CD4-positive, alpha-beta T cell treated with Interleukin-4 for 1 hour (primary cell): ENCODE measurements at regions not wholly inside any gene's neighbourhood (a gene's known extent, or its start where the extent isn't known, plus 50 kb on each side); places are given as distances from the start of the nearest gene placed in this dataset.
"Not testable (repeated sequence)": the region's sequence is repeated elsewhere in the genome, so short reads cannot be mapped to it uniquely, and the experiment has no call there.

ENCODE experiments used
- DNase-seq, 2 donors: peaks; one replicate each; pipeline ENCODE4 v3.0.0-alpha.2; 2020 to 2022

DNA sequence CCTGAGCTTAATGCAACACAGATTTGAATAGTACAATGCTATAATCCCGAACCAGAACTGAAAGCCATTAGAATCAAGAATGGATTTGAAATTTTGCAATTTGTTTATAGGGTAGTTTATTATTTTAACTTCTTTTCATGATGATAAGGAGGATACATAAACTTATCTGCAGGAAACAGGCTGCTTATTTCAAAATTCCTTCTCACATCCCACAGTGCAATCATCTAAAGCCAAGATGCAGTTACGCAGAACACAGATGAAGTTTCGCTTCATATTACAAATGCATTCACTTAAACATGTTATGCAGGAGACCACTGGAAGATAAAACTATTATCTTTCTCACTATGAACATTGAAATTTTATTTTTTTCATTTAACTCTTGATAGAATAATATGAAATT lies 1019.6 kb downstream of the PLA2G4A start:
- no peak for DNase-seq

DNA sequence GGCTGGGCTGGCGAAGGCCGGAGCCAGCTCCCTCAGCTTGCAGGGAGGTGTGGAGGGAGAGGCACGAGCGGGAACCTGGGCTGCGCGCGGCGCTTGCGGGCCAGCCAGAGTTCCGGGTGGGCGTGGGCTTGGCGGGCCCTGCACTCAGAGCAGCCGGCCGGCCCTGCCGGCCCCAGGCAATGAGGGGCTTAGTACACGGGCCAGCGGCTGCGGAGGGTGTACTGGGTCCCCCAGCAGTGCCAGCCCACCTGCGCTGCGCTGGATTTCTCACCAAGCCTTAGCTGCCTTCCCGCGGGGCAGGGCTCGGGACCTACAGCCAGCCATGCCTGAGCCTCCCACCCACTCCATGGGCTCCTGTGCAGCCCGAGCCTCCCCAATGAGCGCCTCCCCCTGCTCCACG lies 1021.4 kb downstream of the PLA2G4A start:
- not testable (repeated sequence) for DNase-seq

DNA sequence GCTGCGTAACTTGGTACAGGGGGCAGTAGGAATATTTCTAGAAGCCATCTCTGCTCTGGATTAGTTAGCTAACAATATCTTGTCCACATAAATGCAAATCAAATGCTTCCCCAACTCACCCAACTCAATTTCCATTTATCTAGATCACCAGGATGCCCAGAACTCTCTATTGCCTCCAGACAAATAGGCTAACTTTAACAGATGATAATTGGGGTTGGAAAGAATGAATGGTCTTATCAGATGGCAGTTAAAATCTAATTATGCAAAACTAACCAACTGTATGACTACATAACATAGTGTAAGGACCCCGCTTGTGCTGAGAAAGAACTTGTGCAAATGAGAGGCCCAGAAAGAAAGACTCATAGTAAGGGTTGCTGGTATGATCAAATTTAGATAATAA lies 1024.8 kb downstream of the PLA2G4A start:
- DNase-seq = no peak

DNA sequence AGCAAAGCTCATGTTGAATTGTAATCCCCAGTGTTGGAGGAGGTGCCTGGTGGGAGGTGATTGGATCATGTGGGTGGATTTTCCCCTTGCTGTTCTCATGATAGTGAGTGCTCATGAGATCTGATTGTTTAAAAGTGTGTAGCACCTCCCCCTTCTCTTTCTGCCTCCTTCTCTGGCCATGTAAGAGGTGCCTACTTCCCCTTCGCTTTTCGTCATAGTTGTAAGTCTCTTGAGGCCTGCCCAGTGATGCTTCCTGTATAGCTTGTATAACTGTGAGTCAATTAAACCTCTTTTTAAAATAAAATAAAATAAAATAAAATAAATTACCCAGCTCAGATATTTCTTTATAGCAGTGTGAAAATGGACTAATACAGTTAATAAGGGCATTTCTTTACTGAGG lies 1025.7 kb downstream of the PLA2G4A start:
- no peak for DNase-seq

DNA sequence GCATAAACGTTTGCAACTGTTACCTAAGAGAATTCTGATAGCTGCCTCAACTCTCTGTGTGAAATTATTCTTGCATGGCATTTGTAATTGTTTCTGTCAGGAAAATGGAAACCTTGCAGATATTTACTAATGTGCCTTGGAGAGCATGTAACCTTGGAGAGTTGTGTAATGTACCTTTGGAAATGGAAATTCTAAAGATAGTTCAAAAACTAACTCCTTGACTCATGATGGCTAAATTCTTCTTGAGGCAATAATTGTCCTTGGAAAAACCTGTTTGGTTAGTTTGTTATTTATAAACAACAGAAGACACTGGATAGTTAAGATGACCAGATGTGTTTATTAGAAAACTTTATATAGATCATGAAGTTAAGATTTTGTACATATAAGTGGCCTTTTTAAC lies 1033.8 kb downstream of the PLA2G4A start:
- DNase-seq = no peak

DNA sequence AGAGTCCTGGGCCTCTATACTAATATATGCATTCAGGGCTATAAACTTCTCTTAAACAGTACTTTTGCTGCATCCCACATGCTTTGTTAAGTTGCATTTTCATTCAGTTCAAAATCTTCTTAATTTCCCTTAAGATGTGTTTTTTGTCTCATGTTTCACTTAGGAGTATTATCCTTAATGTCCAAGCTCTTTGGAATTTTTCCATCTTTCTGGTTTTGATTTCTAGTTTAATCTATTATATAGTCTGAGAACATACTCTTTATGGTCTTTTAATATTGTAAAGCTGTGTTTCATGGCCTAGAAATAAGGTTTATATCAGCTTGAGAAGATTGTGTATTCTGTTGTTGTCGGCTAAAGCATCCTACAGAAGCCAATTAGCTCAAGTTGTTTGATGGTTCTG lies 1041.8 kb downstream of the PLA2G4A start:
- no peak for DNase-seq

DNA sequence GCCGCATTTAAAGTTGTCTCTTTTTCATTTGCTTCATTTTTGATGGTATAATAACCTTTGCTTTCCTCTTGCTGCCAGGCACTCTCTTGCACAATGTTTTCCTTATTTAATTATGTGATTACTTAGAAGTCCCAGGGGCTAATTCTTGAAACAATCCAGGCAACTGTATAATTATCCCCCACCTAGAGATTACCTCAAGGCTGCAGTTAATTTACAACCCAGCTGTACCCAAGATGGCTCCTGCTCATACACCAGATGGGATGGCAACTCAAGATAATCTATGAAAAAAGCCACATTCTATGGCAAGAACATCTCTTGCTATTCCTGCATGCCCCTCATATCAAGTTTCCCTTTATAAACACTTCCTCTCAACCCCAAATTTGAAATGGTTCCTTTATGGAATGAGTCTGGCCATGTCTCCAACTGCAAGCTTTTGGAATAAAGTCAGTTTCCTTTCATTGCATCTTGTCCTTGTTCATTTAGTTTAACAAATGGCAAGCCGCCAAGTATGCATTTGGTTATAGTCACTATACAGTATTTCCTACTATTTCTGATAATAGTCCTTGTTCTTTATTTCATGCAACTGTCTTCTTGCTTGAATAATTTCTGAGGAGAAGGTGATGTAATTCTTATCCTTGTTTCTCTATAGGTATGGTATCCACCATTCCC lies 1042.6 kb downstream of the PLA2G4A start:
- no peak for DNase-seq

DNA sequence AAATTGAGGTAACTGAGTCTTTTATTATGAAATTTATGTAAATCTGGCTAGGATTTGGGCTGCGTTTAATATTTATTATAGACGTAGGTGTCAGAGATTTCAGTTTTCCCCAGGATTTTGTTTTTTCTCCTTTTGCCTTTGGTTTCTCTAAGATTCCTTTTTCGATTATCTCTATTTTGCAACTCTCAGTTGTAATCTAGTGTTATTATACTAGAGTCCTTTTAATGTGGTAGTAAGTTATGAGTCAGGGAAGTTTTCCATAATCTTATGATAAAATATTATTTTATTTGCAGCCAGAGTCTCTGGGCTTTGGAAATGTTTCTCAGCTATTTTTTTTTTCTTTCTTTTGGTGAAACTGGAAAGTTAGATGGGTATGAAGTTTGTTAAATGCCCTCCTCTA lies 1043.8 kb downstream of the PLA2G4A start:
- DNase-seq = no peak

DNA sequence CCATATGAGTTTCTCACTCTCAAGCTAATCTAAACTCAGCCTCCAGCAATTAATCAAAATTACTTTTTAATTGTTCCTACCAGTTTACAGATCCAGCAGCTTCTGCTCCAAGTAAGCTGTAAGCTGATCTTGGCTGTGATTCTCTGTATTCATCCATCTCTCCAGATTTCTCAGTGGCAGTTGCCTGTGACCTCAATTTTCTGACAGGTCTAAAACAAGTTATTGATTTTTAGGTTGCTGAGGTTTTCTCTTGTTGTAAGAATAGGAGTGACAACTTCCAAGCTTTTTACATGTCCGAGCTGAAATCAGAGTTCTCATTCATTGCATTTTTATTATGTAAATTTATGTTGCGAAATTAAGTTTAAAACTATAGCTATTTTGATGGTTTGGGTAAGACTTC lies 1044.4 kb downstream of the PLA2G4A start:
- DNase-seq = no peak

DNA sequence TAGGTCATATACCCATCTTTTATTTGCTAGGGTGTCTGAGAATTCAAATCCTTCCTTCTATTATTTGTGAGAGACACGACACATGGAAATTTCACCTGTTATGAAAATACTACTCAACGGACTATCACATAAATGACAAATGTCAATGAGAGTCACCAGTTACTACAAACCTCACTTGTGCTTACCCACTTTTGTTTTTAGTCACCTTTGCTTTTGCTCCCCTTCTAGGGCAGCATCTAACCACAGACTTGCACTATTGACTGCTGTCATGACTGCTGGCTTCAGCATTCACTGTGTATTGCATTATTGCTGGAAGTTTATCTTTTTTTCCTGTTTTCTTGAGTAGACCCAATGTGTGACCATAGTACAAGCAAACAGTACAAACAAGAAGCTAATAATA lies 1048.0 kb downstream of the PLA2G4A start:
- DNase-seq = no peak

DNA sequence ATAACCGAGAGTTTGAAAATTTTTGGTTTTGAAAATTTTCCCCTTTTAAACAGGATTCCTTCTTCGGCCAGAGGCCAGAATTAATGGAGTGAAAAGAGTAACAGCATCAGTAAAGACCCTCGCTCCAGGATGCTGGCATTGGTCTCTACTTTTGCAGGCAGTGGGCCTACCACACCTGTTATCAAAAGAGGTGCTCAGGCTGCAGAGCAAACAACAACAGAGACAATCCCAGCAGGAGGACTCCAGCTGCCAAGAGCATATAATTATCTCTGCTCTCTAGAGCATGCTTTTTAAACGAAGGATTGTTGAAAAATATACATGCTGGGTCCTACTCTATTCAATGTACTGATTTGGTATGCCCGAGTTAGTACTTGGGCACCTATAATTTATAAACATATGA lies 1048.5 kb downstream of the PLA2G4A start:
- no peak for DNase-seq

DNA sequence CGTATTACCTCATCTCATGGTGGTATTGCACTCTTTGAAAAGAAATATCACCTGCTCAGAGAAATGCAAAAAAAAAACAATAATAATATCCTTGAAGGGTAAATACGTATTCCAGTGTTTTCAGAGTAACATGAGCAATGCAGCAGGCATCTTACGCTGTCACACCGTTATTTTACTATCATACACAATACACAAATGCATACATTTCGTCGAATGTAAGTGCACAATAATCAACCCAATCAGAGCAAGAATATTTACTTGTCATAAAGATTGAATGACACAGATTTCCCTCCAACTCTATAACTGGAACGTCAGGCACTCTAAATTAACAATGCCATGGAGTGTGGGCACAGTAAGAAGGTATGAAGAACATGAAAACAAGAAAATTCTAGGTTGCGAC lies 1050.1 kb downstream of the PLA2G4A start:
- no peak for DNase-seq

DNA sequence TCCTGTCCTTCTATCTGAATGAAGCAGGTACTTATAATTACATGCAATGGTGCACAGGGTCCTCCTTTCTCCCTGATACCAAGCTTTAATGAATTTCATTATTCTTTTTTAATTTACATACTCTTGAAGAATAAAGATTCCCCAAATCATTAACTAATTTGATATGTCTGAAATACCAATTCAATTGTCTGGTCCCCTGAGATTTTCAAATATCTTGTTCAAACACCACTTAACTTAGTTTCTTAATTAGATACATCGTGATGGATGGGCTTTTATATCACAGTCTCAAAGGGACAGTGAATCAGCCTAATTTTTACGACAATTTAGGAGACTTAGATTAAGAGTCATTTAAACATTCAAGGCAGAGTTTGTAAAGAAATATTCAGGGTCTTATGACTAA lies 1054.6 kb downstream of the PLA2G4A start:
- no peak for DNase-seq

DNA sequence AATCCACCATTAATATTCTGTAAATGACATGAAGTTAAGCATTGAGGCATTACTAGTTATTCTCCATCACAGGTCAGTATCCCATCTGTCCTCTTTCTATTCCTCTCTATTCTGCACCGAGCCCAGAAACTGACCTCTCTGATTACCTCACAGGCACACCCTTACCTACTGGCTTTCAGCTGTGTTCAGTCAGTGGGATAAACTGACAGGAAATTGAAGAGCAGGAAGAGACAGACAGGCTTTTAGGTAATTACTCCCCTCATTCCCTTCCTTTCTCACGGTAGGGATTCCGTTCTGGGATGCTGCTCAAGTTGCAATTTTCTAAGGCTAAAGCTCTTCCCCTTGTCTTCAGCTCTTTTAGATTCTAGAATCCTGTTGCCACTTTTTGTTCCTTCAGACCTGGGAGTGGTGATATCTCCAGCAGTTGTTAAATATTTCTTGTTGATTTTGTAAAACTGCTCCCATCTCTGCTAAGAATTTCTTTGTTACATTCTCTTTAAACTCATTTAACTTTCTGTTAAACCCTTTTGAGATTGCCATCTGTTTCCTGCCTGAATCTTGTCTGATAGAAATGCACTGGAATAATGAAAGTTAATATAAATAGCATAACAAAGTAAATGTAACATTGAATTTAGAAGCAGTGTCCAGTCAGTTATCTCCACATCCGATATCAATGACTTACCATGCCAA lies 1063.4 kb downstream of the PLA2G4A start:
- no peak for DNase-seq

DNA sequence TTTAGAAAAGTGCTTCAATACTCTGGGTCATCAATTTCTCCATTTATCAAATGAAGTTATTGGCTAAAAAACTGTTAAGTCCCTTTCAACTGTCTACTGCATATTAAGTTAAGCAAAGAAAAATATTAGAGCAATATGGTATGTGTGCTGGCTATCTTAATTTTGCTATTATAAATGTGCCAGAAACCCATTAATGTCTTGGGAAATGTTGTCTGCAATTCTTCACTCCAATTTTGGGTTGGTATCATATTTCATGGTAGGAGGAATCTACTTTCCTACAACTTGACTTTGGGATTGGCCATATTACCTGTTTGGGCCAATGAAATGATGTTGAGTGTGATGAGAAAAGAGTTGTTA lies 1063.9 kb downstream of the PLA2G4A start:
- DNase-seq = no peak

DNA sequence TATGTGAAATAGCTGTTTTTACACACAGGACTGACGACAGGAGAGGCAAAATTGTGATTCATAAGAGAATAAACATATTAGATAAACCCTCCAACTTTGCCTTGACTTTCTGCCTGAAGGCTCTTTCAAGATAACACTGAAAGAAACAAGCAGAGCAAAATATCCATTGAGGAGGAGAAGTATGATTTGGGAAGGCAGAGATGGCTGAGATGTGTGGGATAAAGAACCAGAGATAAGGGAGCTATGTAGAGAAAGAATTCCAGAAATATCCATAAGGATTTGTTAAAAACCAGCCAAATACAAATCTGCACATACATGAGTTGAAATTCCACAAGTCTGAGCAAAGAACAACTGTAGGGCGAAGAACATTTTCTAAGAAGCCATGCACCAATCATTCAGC lies 1064.7 kb downstream of the PLA2G4A start:
- no peak for DNase-seq

DNA sequence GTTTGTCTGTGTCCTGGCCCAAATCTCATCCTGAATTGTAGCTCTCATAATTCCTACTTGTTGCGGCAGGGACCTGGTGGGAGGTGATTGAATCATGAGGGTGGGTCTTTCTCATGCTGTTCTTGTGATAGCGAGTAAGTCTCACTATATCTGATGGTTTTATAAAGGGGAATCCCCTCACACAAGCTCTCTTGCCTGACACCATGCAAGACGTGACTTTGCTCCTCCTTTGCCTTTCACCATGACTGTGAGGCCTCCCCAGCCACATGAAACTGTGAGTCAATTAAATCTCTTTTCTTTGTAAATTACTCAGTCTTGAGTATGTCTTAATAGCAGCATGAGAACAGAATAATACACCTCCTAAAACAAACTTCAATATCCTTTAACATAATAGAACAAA lies 1065.6 kb downstream of the PLA2G4A start:
- DNase-seq = no peak

DNA sequence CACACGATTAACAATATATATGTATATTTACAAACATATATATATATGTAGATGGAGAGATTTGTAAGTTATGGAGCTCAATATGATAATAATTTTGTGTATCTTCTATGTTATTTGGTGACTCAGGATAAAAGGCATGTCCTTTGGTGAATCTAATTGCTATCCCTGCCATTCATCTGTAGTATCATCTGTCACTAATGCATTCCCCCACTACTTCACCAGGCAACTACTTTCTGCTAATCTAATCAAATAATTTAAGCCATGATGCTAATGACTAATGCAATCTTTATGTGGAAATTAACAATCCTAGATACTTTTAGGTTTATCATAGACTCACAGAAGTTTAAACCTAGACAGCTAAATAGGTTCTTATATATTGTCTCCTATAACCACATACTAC lies 1074.5 kb downstream of the PLA2G4A start:
- DNase-seq = no peak

DNA sequence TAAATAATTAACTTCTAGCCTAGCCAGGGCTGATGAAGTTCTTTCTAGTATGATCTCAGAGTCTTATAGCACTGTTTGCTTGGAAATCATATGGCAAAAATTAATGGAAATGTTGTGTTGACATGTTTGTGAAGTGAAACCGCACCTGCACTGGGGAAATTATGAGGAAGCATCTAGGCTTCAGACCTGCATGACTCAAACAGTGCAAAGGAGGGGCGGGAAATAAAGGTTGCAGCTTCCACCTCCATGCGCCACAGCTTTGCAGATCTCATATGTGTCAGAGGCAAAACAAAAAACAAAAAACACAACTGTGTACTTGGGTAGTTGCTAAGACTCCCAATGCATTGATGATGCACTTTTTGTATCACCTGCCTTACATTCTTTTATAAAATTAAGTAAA lies 1080.6 kb downstream of the PLA2G4A start:
- no peak for DNase-seq

DNA sequence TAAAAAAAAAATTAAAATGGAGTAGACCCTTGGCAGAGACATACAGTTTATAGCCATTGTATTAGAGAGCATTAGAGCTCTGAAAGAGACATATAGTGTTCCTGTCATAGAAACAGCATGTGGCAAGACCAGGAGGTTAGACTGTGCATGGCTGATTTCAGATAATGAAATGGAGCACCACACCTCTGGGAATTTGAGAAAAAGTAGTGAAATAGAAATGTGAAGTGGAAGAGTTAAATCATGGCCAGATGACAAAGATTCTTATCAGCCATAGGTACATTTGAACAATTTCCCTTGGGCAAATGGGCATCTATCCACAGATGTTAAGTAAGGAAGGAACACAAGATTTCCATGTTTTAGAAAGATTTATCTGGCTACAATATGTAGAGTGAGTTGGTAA lies 1083.1 kb downstream of the PLA2G4A start:
- DNase-seq = no peak

DNA sequence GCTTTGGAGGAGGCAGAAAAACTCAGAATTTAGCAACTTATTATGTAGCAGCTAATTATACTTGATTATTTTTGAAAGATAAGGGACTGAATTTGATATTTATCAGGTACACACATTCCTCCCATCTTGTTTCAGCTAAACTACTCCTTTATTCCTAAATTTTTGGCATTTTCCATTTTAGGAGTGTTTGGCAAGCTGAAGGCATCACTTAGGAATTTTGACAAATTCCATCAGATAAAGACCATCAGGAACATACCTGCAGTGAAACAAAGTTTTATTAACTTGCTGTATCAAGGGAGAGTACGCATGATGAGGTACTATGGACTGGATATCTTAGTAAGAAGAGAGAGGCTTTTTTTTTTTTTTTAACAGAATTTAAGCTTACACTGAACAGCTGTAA lies 1092.2 kb downstream of the PLA2G4A start:
- DNase-seq = no peak

DNA sequence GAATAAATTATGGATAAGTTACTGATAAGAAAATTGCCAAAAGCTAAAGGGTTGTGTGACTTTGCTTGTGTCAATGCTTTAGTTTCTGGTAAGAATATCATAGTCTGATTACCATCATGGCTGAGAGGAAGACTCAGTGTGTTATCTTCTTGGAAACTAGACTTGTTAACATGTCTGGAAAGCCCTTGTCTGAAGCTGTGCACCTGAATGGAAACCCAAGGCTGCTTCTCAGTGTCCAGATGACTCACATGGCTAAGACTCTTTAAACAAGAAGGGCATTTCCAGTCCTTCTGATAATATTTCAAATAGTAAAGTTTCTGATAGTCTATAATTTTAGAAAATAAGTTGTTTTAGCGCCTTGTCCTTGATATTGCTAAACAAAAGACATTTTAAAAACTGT lies 1092.7 kb downstream of the PLA2G4A start:
- DNase-seq = no peak

DNA sequence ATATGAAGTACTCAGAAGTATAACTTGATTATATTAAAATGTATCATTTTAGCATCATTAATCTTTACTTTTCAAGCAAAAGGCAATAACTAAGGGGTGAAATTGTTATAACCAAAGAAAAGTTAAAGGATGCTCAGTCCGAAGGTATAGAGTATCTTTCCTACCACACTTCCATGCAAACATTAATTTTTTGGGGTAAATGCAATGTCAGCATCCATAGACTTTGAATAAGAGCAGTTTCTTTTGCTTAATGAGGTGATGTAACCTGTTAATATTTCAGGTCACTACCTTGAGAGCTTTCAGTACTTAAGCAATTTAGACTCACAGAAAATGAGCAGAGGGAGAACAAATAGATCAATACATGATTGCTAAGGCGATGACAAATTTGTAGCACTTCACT lies 1093.5 kb downstream of the PLA2G4A start:
- DNase-seq = no peak

DNA sequence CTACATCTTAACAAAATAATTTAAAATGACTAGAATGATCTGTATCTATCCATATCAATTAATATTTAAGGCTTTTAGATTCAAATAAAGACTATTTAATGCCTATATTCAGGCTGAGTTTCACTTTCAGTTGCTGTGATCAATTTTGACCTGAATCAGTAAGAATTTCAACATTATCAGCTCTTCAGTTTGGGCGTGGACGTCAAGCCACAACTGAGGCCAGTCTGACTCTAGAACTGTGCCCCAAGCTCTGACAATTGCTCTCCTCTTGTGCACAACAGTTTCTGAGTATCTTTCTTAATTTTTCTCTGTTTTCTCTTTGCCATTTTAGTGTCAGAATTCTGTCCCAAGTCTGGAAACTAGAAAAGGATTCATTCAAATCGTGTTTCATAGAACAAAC lies 1095.5 kb downstream of the PLA2G4A start:
- DNase-seq = no peak

DNA sequence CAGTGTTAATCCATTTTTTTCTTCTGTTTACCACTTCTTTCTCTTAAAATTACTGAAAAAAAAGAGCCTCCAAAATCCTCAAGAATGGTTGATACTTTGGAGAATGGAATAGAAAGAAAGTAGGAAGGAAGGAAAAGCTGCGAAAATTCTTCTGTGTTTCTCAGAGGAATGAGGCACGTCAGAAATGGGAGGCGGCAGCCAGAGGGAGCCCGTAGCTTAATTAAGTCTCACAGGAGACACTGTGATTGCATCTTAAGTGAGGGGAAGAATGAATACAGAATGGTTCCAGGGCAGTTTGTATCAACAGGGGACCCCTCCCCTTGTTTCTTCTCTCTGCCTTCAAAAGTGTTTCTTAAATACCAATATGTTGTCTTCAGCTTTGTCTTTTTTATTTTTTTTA lies 1099.5 kb downstream of the PLA2G4A start:
- DNase-seq = no peak
